K562 (cell line): ENCODE measurements at regions not wholly inside any gene's neighbourhood (a gene's known extent, or its start where the extent isn't known, plus 50 kb on each side); places are given as distances from the start of the nearest gene placed in this dataset.

ENCODE experiments used
- ATAC-seq: fragments of 200-7000 bp; cut with Tn5 transposase; 3 replicates; pipeline ENCODE4 v1.9.1; 2020; ENCODE audit warnings: moderate library complexity
- BruUV-seq: library from RNA; stranded (reverse); fragments of 400-500 nt; replicated peaks from 2 replicates; lab custom pipeline; 2021; lab: Mats Ljungman, UMichigan
- CTCF ChIA-PET: fragments of 300-600 bp; formaldehyde crosslinking; extraction: SDS; loops from one replicate; lab custom pipeline; 2021; ENCODE audit warnings: low intra/inter-chr PET ratio; lab: Yijun Ruan, JAX
- POLR2A ChIA-PET: fragments of 300-600, 350-650 bp; sonication (Branson Sonifier 250); formaldehyde crosslinking; extraction: SDS; loops from one replicate; lab custom pipeline; 2021; ENCODE audit warnings: antibody characterized with exemption, inconsistent platforms; lab: Yijun Ruan, JAX
- DNase-seq, 4 experiments: peaks; one replicate each; pipeline versions ENCODE4 v3.0.0 to v3.0.0-alpha.2; 2011 to 2018; ENCODE audit warnings: low spot score in 3 of 4, mixed read lengths in 3 of 4; ENCODE audit errors: extremely low read depth in 1 of 4
- FAIRE-seq: peaks from 2 replicates; lab custom pipeline; 2011; peaks lifted over from hg19 to GRCh38; lab: Jason Lieb, UNC
- H2AFZ ChIP-seq: 2 replicates; pipeline ENCODE4 v1.6.0; 2011; ENCODE audit warnings: low read depth, low read length, control low read depth, inconsistent platforms
- H3K27ac ChIP-seq: fragments of 200-600 bp; 3 replicates; pipeline ENCODE4 v1.8.0; 2011; ENCODE audit warnings: low read depth, mild to moderate bottlenecking, control low read depth, inconsistent platforms, low read length, moderate library complexity, mixed read lengths; ENCODE audit errors: extremely low read depth
- H3K27me3 ChIP-seq, 2 experiments: fragments of 300-600 bp in 1 of 2; 2 replicates in 1 of 2; 3 replicates in 1 of 2; pipeline versions ENCODE4 v1.6.0 to v1.8.0; 2011; ENCODE audit warnings: inconsistent platforms in 2 of 2, low read length in 2 of 2, mild to moderate bottlenecking in 1 of 2, mixed read lengths in 1 of 2, moderate library complexity in 1 of 2; ENCODE audit not compliant: control insufficient read depth in 2 of 2, insufficient read depth in 2 of 2
- H3K36me3 ChIP-seq: fragments of 300-600 bp; 3 replicates; pipeline ENCODE4 v1.8.0; 2011; ENCODE audit warnings: mild to moderate bottlenecking, low read length, inconsistent platforms; ENCODE audit not compliant: control insufficient read depth, insufficient read depth
- H3K4me1 ChIP-seq, 2 experiments: fragments of 200-600 bp in 1 of 2; replicated peaks in 1 of 2; 2 replicates in 1 of 2; 3 replicates in 1 of 2; pipeline versions ENCODE4 v1.5.1 to v1.8.0; 2011; ENCODE audit warnings: inconsistent platforms in 2 of 2, low read length in 2 of 2, mild to moderate bottlenecking in 1 of 2, mixed read lengths in 1 of 2, moderate library complexity in 1 of 2; ENCODE audit not compliant: control insufficient read depth in 2 of 2, insufficient read depth in 2 of 2
- H3K4me2 ChIP-seq: 2 replicates; pipeline ENCODE4 v1.6.1; 2011; ENCODE audit warnings: low read length, control low read depth, inconsistent platforms, mixed read lengths; ENCODE audit not compliant: insufficient read depth
- H3K4me3 ChIP-seq: fragments of 200-600 bp; sonication (generic), shearing (Covaris generic); 2 replicates; pipeline ENCODE4 v1.5.1; 2016; ENCODE audit warnings: control low read depth, inconsistent platforms
- H3K79me2 ChIP-seq: fragments of 200-600 bp; 3 replicates; pipeline ENCODE4 v1.8.0; 2011; ENCODE audit warnings: low read length, inconsistent platforms; ENCODE audit not compliant: control insufficient read depth, insufficient read depth
- H3K9ac ChIP-seq, 2 experiments: 2 replicates each; pipeline versions ENCODE4 v1.6.0 to v1.6.1; 2011; ENCODE audit warnings: low read depth in 2 of 2, low read length in 2 of 2, control low read depth in 1 of 2, inconsistent platforms in 1 of 2, mild to moderate bottlenecking in 1 of 2, mixed read lengths in 1 of 2; ENCODE audit not compliant: insufficient read depth in 1 of 2
- H3K9me1 ChIP-seq: one replicate; pipeline ENCODE4 v1.6.0; 2011; ENCODE audit warnings: inconsistent platforms, mild to moderate bottlenecking, low read length, moderate library complexity; ENCODE audit not compliant: control insufficient read depth, insufficient read depth
- H3K9me3 ChIP-seq: replicated peaks from 2 replicates; pipeline ENCODE4 v1.5.1; 2011; ENCODE audit warnings: low read depth, low read length, inconsistent platforms; ENCODE audit not compliant: control insufficient read depth, insufficient read depth
- H4K20me1 ChIP-seq: replicated peaks from 2 replicates; pipeline ENCODE4 v1.6.1; 2011; ENCODE audit warnings: low read length, inconsistent platforms, mixed read lengths; ENCODE audit not compliant: control insufficient read depth, insufficient read depth
- ADNP ChIP-seq: fragments of 200-800 bp; sonication (Bioruptor generic); IDR thresholded peaks from 2 replicates; pipeline ENCODE4 v1.6.1; 2016; ENCODE audit warnings: missing genetic modification characterization, missing compliant biosample characterization
- GATAD2B ChIP-seq: fragments of 450-650 bp; IDR thresholded peaks from 2 replicates; pipeline ENCODE4 v1.6.1; 2017; ENCODE audit warnings: mild to moderate bottlenecking, borderline replicate concordance
- MAFK ChIP-seq: IDR thresholded peaks from 2 replicates; pipeline ENCODE4 v1.6.1; 2011; ENCODE audit warnings: low read length, improper control_type of control experiment
- SAP30 ChIP-seq: fragments of 200-600 bp; sonication (generic); IDR thresholded peaks from 2 replicates; pipeline ENCODE4 v1.6.1; 2012; ENCODE audit warnings: borderline replicate concordance, low read depth, mild to moderate bottlenecking, moderate library complexity, low read length, control low read depth, inconsistent platforms; ENCODE audit not compliant: insufficient read depth, poor library complexity, severe bottlenecking
- SIN3B ChIP-seq: fragments of 450-650 bp; IDR thresholded peaks from 2 replicates; pipeline ENCODE4 v1.6.1; 2017; ENCODE audit warnings: low read depth, mild to moderate bottlenecking, moderate library complexity
- SMARCE1 ChIP-seq: fragments of 450-650 bp; IDR thresholded peaks from 2 replicates; pipeline ENCODE4 v1.7.1; 2016; ENCODE audit warnings: mild to moderate bottlenecking
- TOE1 ChIP-seq, 2 experiments: fragments of 450-650 bp in 1 of 2; sonication (generic) in 1 of 2; formaldehyde crosslinking in 1 of 2; IDR thresholded peaks; 2 replicates each; pipeline versions ENCODE4 v1.7.1 to v1.8.0; 2016 to 2022; ENCODE audit warnings: borderline replicate concordance in 2 of 2, mild to moderate bottlenecking in 2 of 2, antibody characterized with exemption in 1 of 2, inconsistent platforms in 1 of 2, low read depth in 1 of 2, missing genetic modification reagents in 1 of 2, moderate library complexity in 1 of 2
- ZNF436 ChIP-seq: fragments of 250-450, 450-650 bp; sonication (Bioruptor Pico); formaldehyde crosslinking; IDR thresholded peaks from 2 replicates; pipeline ENCODE4 v1.7.0; 2020; ENCODE audit warnings: mild to moderate bottlenecking
- ZNF785 ChIP-seq: fragments of 250-450 bp; sonication (Bioruptor Pico); IDR thresholded peaks from 2 replicates; pipeline ENCODE4 v1.4.0; 2020; ENCODE audit warnings: mild to moderate bottlenecking
- whole genome bisulfite sequencing: fragments of 100-300 bp; shearing (Covaris generic); methylation state at CpG from one replicate; pipeline ENCODE4 v1.1.6; 2016; ENCODE audit warnings: low coverage, mixed read lengths; ENCODE audit not compliant: insufficient coverage; ENCODE audit errors: missing lambda C conversion rate; 5-methylcytosine and 5-hydroxymethylcytosine counted together
- in situ Hi-C: fragments of 300-500 bp; cut with MboI; formaldehyde crosslinking; loops from 4 replicates; pipeline ENCODE4 v1.15.0; 2018; ENCODE audit warnings: inconsistent platforms, mixed read lengths
- intact Hi-C: fragments of 100-400 bp; cut with micrococcal nuclease; formaldehyde crosslinking; loops from 2 replicates; pipeline ENCODE4 v1.14.2; 2022
- TF ChIP-seq, protein P1 (sequence below): fragments of 450-650 bp; IDR thresholded peaks from 2 replicates; pipeline ENCODE4 v1.6.1; 2016; ENCODE audit warnings: antibody characterized with exemption
- TF ChIP-seq, protein P2 (sequence below): fragments of 250-450 bp; sonication (Bioruptor Pico); IDR thresholded peaks from 2 replicates; pipeline ENCODE4 v1.4.0; 2020
- TF ChIP-seq, protein P3 (sequence below): fragments of 450-650 bp; formaldehyde crosslinking; conservative IDR thresholded peaks from 2 replicates; pipeline ENCODE4 v1.4.0; 2022; ENCODE audit warnings: mild to moderate bottlenecking, missing genetic modification characterization

DNA sequence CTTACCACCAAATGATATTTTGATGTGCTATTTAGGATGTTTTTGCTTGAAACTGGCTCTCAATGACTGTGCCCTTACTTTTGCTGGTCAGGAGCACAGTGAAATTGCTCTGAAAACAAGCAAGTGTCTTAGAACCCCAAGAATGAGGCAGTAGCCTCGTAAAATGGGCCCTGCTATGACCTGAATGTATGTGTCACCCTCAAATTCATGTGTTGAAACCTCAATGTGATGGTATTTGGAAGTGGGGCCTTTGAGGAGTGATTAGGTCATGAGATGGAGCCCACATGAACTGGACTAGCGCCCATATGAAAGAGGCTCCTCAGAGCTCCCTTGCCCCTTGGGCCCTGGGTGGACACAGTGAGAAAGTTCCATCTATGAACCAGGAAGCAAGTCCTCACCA is 155.2 kb downstream of the ZIC5 start:
- in situ Hi-C loops: no loop called here
- Histone ChIP-seq H3K36me3 (no peaks in the 10 kb centered on the region), H3K9ac (no peak overlapping the region), H3K4me3 (no peak overlapping the region), H3K9me3 (no peaks in the 10 kb centered on the region), H3K9me1 (no peaks in the 10 kb centered on the region)
- ATAC-seq: no peak
- intact Hi-C loops: no loop called here
- TF ChIP-seq SIN3B (no peak), ZNF785 (no peak), TOE1 (IDR thresholded peaks at IDR 0.05; ENCODE audit: borderline replicate concordance) (no peak), TOE1 (CRISPR knock-in tag; IDR thresholded peaks at IDR 0.05; ENCODE audit: borderline replicate concordance, low read depth) (no peak), MAFK (no peak), SAP30 (no peak), ZNF436 (no peak), SMARCE1 (no peak), ADNP (tag) (no peak), GATAD2B (no peak)
- TF ChIP-seq, protein P1, sequence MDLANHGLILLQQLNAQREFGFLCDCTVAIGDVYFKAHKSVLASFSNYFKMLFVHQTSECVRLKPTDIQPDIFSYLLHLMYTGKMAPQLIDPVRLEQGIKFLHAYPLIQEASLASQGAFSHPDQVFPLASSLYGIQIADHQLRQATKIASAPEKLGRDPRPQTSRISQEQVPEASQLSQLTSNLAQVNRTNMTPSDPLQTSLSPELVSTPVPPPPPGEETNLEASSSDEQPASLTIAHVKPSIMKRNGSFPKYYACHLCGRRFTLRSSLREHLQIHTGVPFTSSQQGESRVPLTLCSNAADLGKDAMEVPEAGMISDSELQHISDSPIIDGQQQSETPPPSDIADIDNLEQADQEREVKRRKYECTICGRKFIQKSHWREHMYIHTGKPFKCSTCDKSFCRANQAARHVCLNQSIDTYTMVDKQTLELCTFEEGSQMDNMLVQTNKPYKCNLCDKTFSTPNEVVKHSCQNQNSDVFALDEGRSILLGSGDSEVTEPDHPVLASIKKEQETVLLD: no peak
- TF ChIP-seq, protein P2, sequence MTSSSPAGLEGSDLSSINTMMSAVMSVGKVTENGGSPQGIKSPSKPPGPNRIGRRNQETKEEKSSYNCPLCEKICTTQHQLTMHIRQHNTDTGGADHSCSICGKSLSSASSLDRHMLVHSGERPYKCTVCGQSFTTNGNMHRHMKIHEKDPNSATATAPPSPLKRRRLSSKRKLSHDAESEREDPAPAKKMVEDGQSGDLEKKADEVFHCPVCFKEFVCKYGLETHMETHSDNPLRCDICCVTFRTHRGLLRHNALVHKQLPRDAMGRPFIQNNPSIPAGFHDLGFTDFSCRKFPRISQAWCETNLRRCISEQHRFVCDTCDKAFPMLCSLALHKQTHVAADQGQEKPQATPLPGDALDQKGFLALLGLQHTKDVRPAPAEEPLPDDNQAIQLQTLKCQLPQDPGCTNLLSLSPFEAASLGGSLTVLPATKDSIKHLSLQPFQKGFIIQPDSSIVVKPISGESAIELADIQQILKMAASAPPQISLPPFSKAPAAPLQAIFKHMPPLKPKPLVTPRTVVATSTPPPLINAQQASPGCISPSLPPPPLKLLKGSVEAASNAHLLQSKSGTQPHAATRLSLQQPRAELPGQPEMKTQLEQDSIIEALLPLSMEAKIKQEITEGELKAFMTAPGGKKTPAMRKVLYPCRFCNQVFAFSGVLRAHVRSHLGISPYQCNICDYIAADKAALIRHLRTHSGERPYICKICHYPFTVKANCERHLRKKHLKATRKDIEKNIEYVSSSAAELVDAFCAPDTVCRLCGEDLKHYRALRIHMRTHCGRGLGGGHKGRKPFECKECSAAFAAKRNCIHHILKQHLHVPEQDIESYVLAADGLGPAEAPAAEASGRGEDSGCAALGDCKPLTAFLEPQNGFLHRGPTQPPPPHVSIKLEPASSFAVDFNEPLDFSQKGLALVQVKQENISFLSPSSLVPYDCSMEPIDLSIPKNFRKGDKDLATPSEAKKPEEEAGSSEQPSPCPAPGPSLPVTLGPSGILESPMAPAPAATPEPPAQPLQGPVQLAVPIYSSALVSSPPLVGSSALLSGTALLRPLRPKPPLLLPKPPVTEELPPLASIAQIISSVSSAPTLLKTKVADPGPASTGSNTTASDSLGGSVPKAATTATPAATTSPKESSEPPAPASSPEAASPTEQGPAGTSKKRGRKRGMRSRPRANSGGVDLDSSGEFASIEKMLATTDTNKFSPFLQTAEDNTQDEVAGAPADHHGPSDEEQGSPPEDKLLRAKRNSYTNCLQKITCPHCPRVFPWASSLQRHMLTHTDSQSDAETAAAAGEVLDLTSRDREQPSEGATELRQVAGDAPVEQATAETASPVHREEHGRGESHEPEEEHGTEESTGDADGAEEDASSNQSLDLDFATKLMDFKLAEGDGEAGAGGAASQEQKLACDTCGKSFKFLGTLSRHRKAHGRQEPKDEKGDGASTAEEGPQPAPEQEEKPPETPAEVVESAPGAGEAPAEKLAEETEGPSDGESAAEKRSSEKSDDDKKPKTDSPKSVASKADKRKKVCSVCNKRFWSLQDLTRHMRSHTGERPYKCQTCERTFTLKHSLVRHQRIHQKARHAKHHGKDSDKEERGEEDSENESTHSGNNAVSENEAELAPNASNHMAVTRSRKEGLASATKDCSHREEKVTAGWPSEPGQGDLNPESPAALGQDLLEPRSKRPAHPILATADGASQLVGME (CRISPR knock-in tag): no peak
- TF ChIP-seq, protein P3, sequence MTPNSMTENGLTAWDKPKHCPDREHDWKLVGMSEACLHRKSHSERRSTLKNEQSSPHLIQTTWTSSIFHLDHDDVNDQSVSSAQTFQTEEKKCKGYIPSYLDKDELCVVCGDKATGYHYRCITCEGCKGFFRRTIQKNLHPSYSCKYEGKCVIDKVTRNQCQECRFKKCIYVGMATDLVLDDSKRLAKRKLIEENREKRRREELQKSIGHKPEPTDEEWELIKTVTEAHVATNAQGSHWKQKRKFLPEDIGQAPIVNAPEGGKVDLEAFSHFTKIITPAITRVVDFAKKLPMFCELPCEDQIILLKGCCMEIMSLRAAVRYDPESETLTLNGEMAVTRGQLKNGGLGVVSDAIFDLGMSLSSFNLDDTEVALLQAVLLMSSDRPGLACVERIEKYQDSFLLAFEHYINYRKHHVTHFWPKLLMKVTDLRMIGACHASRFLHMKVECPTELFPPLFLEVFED (CRISPR knock-in tag): no peak
- TF ChIP-seq, all 486 proteins: peak for 0
- no peak for DNase-seq
- H3K27ac ChIP-seq: no peak overlapping the region
- no peak for FAIRE-seq
- no peaks in the 10 kb centered on the region for H3K4me1 ChIP-seq
- no peaks in the 10 kb centered on the region for H3K79me2 ChIP-seq
- no TSS peak for BruUV-seq
- POLR2A ChIA-PET: no interaction called here
- CTCF ChIA-PET: no interaction called here
- H4K20me1 ChIP-seq: no peaks in the 10 kb centered on the region
- H3K27me3 ChIP-seq: peaks cover 4 to 16% of the 10 kb centered on the region in 2 experiments; a peak in 2 of 5 replicates
- no peak overlapping the region for H2AFZ ChIP-seq
- no peak overlapping the region for H3K4me2 ChIP-seq
- WGBS: 0% methylated on average over 2 of the region's 2 CpGs
